Astrocyte (in vitro differentiated cells and primary cell): ENCODE measurements at regions not wholly inside any gene's neighbourhood (a gene's known extent, or its start where the extent isn't known, plus 50 kb on each side); places are given as distances from the start of the nearest gene placed in this dataset.

Experiments used
- DNase-seq: peaks from one replicate; pipeline ENCODE4 v3.0.0-alpha.2; 2010; ENCODE audit warnings: low read depth
- FAIRE-seq: peaks from 2 replicates; lab custom pipeline; 2011; peaks lifted over from hg19 to GRCh38; lab: Jason Lieb, UNC
- H2AFZ ChIP-seq: 2 replicates; pipeline ENCODE4 v1.6.0; 2012; ENCODE audit warnings: low read depth, low read length, inconsistent platforms
- H3K27ac ChIP-seq: 2 replicates; pipeline ENCODE4 v1.5.1; 2011; ENCODE audit warnings: low read depth, low read length, inconsistent platforms
- H3K27me3 ChIP-seq: 2 replicates; pipeline ENCODE4 v1.6.0; 2011; ENCODE audit warnings: low read length, inconsistent platforms; ENCODE audit not compliant: insufficient read depth
- H3K36me3 ChIP-seq: 2 replicates; pipeline ENCODE4 v1.5.1; 2011; ENCODE audit warnings: low read length, inconsistent platforms; ENCODE audit not compliant: insufficient read depth
- H3K4me1 ChIP-seq: 2 replicates; pipeline ENCODE4 v1.5.1; 2011; ENCODE audit warnings: low read length, inconsistent platforms; ENCODE audit not compliant: insufficient read depth
- H3K4me2 ChIP-seq: 2 replicates; pipeline ENCODE4 v1.6.0; 2012; ENCODE audit warnings: low read length, inconsistent platforms
- H3K4me3 ChIP-seq: 2 replicates; pipeline ENCODE4 v1.5.1; 2011; ENCODE audit warnings: low read depth, mild to moderate bottlenecking, low read length, inconsistent platforms; ENCODE audit not compliant: insufficient read depth
- H3K79me2 ChIP-seq: 2 replicates; pipeline ENCODE4 v1.6.0; 2012; ENCODE audit warnings: mild to moderate bottlenecking, low read length, inconsistent platforms; ENCODE audit not compliant: insufficient read depth
- H3K9ac ChIP-seq: 2 replicates; pipeline ENCODE4 v1.6.0; 2012; ENCODE audit warnings: mild to moderate bottlenecking, low read length, inconsistent platforms
- H3K9me3 ChIP-seq: 2 replicates; pipeline ENCODE4 v1.5.1; 2012; ENCODE audit warnings: low read depth, mild to moderate bottlenecking, low read length, inconsistent platforms; ENCODE audit not compliant: insufficient read depth
- H4K20me1 ChIP-seq: 2 replicates; pipeline ENCODE4 v1.6.0; 2012; ENCODE audit warnings: low read length, inconsistent platforms; ENCODE audit not compliant: insufficient read depth
- H3K27ac Mint-ChIP-seq: one replicate; pipeline ENCODE4 v1.8.0; 2021; ENCODE audit warnings: mild to moderate bottlenecking, mixed read lengths; ENCODE audit not compliant: unreplicated experiment
- H3K27me3 Mint-ChIP-seq: one replicate; pipeline ENCODE4 v1.8.0; 2021; ENCODE audit warnings: low read depth, mixed read lengths; ENCODE audit not compliant: unreplicated experiment
- H3K36me3 Mint-ChIP-seq: one replicate; pipeline ENCODE4 v1.8.0; 2021; ENCODE audit warnings: low read depth, mixed read lengths; ENCODE audit not compliant: unreplicated experiment
- H3K4me1 Mint-ChIP-seq: one replicate; pipeline ENCODE4 v1.8.0; 2021; ENCODE audit warnings: low read depth, mixed read lengths; ENCODE audit not compliant: unreplicated experiment
- H3K4me3 Mint-ChIP-seq: one replicate; pipeline ENCODE4 v1.8.0; 2021; ENCODE audit warnings: mild to moderate bottlenecking, moderate library complexity, mixed read lengths; ENCODE audit not compliant: unreplicated experiment
- H3K9me3 Mint-ChIP-seq: one replicate; pipeline ENCODE4 v1.8.0; 2021; ENCODE audit warnings: mild to moderate bottlenecking, mixed read lengths; ENCODE audit not compliant: unreplicated experiment
- CTCF ChIP-seq: IDR thresholded peaks from 2 replicates; pipeline ENCODE4 v1.5.1; 2011; ENCODE audit warnings: low read depth, mild to moderate bottlenecking, inconsistent platforms, low read length, moderate library complexity; ENCODE audit not compliant: insufficient read depth
- EZH2 ChIP-seq: IDR thresholded peaks from 2 replicates; pipeline ENCODE4 v1.6.1; 2012; ENCODE audit warnings: mild to moderate bottlenecking, low read length, inconsistent platforms; ENCODE audit not compliant: insufficient read depth

- Histone ChIP-seq H3K9me3 (no peaks in the 10 kb centered on the region), H3K27me3 (no peaks in the 10 kb centered on the region), H2AFZ (no peak overlapping the region), H3K79me2 (no peaks in the 10 kb centered on the region), H3K4me1 (no peaks in the 10 kb centered on the region), H3K27ac (no peak overlapping the region), H3K36me3 (no peaks in the 10 kb centered on the region), H4K20me1 (no peaks in the 10 kb centered on the region), H3K4me3 (no peak overlapping the region), H3K4me2 (no peak overlapping the region), H3K9ac (no peak overlapping the region)
- Mint-ChIP-seq H3K36me3 (no peaks in the 10 kb centered on the region), H3K27ac (no peak overlapping the region), H3K9me3 (no peaks in the 10 kb centered on the region), H3K27me3 (no peaks in the 10 kb centered on the region), H3K4me1 (no peaks in the 10 kb centered on the region), H3K4me3 (no peak overlapping the region)
- TF ChIP-seq EZH2 (no peak), CTCF (no peak)
- FAIRE-seq = no peak
- DNase-seq = no peak
These were observed 193.9 kb upstream of the EYS start for GRCh38 chr6:65900928-65901327.

- Histone ChIP-seq H2AFZ (no peak overlapping the region), H3K9ac (no peak overlapping the region), H3K27ac (no peak overlapping the region), H4K20me1 (no peaks in the 10 kb centered on the region), H3K9me3 (no peaks in the 10 kb centered on the region), H3K4me3 (no peak overlapping the region), H3K4me1 (no peaks in the 10 kb centered on the region), H3K36me3 (no peaks in the 10 kb centered on the region), H3K79me2 (no peaks in the 10 kb centered on the region), H3K27me3 (no peaks in the 10 kb centered on the region), H3K4me2 (no peak overlapping the region)
- TF ChIP-seq CTCF = no peak
- Mint-ChIP-seq H3K4me3 (no peak overlapping the region), H3K4me1 (no peaks in the 10 kb centered on the region), H3K9me3 (no peaks in the 10 kb centered on the region), H3K36me3 (no peaks in the 10 kb centered on the region), H3K27ac (no peak overlapping the region), H3K27me3 (no peaks in the 10 kb centered on the region)
- no peak for FAIRE-seq
- DNase-seq = no peak
These were observed 189.1 kb upstream of the EYS start for GRCh38 chr6:65896140-65896539.

GRCh38 chr6:65876668-65877067 is 169.6 kb upstream of the EYS start:
- H3K9ac ChIP-seq = no peak overlapping the region
- TF ChIP-seq CTCF (no peak), EZH2 (no peak)
- no peaks in the 10 kb centered on the region for H4K20me1 ChIP-seq
- H3K27ac ChIP-seq = no peak overlapping the region
- H3K79me2 ChIP-seq = no peaks in the 10 kb centered on the region
- no peaks in the 10 kb centered on the region for H3K27me3 Mint-ChIP-seq
- DNase-seq (no peak), FAIRE-seq (no peak)
- no peaks in the 10 kb centered on the region for H3K27me3 ChIP-seq
- no peak overlapping the region for H3K4me3 Mint-ChIP-seq
- H3K4me1 ChIP-seq = no peaks in the 10 kb centered on the region
- H3K4me2 ChIP-seq = no peak overlapping the region
- no peak overlapping the region for H2AFZ ChIP-seq
- no peaks in the 10 kb centered on the region for H3K9me3 Mint-ChIP-seq
- no peak overlapping the region for H3K27ac Mint-ChIP-seq
- H3K4me1 Mint-ChIP-seq = no peaks in the 10 kb centered on the region
- no peak overlapping the region for H3K4me3 ChIP-seq
- H3K9me3 ChIP-seq = no peaks in the 10 kb centered on the region
- no peaks in the 10 kb centered on the region for H3K36me3 ChIP-seq
- H3K36me3 Mint-ChIP-seq = no peaks in the 10 kb centered on the region
